Gastroesophageal sphincter (tissue), 3 donors: ENCODE measurements at regions not wholly inside any gene's neighbourhood (a gene's known extent, or its start where the extent isn't known, plus 50 kb on each side); places are given as distances from the start of the nearest gene placed in this dataset.

Experiments used
- EP300 ChIP-seq: sonication (generic); formaldehyde crosslinking; IDR thresholded peaks from one replicate; pipeline ENCODE4 v1.6.1; 2017; ENCODE audit warnings: antibody characterized with exemption, mild to moderate bottlenecking
- POLR2A ChIP-seq, 2 donors: fragments of 450-650 bp; IDR thresholded peaks; one replicate each; pipeline ENCODE4 v1.6.1; 2017; ENCODE audit warnings: antibody characterized with exemption in 2 of 2, mild to moderate bottlenecking in 2 of 2, moderate library complexity in 1 of 2
- TF ChIP-seq, protein P1 (sequence below), 4 experiments: fragments of 200-600 bp in 2 of 4; fragments of 450-650 bp in 2 of 4; sonication (generic) in 1 of 4; IDR thresholded peaks; one replicate each; pipeline ENCODE4 v1.5.1; 2017 to 2019; ENCODE audit warnings: antibody characterized with exemption in 4 of 4, mild to moderate bottlenecking in 2 of 4, moderate library complexity in 2 of 4

DNA sequence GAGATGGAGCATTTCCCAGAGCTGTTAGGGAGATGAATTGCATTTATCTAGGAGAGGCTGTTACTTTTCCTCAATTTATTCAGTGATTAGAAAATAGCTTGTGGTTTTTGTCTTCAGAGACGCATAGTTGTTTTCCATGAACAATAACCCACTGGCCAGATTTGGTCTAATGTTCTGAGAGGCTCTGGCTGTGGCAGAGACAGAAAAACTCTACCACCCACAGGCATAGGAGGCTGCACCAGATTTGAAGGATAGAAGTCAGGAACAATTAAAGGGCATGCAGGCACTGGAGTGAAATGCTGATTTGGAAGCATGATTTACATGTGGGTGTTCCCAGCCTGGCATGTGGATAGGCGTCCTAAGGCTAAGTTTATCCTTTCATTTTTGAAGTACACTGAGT is 143.5 kb downstream of the NFKBIZ start:
- TF ChIP-seq, protein P1, sequence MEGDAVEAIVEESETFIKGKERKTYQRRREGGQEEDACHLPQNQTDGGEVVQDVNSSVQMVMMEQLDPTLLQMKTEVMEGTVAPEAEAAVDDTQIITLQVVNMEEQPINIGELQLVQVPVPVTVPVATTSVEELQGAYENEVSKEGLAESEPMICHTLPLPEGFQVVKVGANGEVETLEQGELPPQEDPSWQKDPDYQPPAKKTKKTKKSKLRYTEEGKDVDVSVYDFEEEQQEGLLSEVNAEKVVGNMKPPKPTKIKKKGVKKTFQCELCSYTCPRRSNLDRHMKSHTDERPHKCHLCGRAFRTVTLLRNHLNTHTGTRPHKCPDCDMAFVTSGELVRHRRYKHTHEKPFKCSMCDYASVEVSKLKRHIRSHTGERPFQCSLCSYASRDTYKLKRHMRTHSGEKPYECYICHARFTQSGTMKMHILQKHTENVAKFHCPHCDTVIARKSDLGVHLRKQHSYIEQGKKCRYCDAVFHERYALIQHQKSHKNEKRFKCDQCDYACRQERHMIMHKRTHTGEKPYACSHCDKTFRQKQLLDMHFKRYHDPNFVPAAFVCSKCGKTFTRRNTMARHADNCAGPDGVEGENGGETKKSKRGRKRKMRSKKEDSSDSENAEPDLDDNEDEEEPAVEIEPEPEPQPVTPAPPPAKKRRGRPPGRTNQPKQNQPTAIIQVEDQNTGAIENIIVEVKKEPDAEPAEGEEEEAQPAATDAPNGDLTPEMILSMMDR (IDR thresholded peaks at IDR 0.05): no peak
- TF ChIP-seq EP300: no peak
- no peak for TF ChIP-seq POLR2A (IDR thresholded peaks at IDR 0.05)
